GM19372 (cell line): ENCODE measurements at regions not wholly inside any gene's neighbourhood (a gene's known extent, or its start where the extent isn't known, plus 50 kb on each side); places are given as distances from the start of the nearest gene placed in this dataset.
A peak's percentile ranks its signal among the peaks of the same experiment; 100 is the strongest.

Source experiments
- ATAC-seq: cut with Tn5 transposase; IDR thresholded peaks from one replicate; pipeline ENCODE4 v1.9.1; 2021; ENCODE audit warnings: mild to moderate bottlenecking, low read depth, moderate library complexity; ENCODE audit not compliant: unreplicated experiment

GRCh38 chr10:25113191-25114035 is 61.4 kb upstream of the GPR158 start:
- ATAC-seq, result peak; percentile 90

- no peak for ATAC-seq
These were observed 60.8 kb upstream of the GPR158 start for GRCh38 chr10:25114036-25114411.

- no peak for ATAC-seq
These were observed 57.0 kb upstream of the GPR158 start for GRCh38 chr10:25117757-25118156.

DNA sequence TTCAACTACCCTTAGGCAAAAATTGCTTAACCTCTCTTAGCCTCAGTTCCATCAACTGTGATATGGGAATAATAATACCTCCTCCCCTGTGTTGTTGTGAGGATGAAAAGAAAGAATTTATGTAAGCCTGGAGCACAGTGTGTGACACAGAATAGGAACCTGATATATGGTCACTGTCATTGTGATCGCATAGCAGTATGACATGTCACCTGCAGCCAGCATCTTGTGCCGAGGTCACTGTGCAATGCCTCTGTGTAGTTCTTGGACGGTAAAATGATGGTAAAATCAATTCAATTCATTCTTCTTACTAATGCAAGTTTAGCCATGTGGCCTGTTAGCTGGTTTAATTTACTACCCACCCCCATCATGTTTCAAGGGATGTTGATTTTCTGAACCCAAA is 54.6 kb upstream of the GPR158 start:
- no peak for ATAC-seq
